HPDE6-E6E7 (cell line): ENCODE measurements at regions not wholly inside any gene's neighbourhood (a gene's known extent, or its start where the extent isn't known, plus 50 kb on each side); places are given as distances from the start of the nearest gene placed in this dataset.
A peak's percentile ranks its signal among the peaks of the same experiment; 100 is the strongest.

ENCODE experiments used
- DNase-seq: peaks from one replicate; pipeline ENCODE4 v3.0.0; 2011; ENCODE audit warnings: missing footprints; ENCODE audit errors: extremely low spot score

- no peak for DNase-seq
These were observed 189.3 kb downstream of the TRIM27 start for GRCh38 chr6:28734443-28734959.

- no peak for DNase-seq
These were observed 187.7 kb downstream of the TRIM27 start for GRCh38 chr6:28736121-28736520.

GRCh38 chr6:28737750-28738395 lies 185.9 kb downstream of the TRIM27 start:
- no peak for DNase-seq

- DNase-seq = no peak
These were observed 185.4 kb downstream of the TRIM27 start for GRCh38 chr6:28738396-28738765.

GRCh38 chr6:28741363-28741762 lies 182.4 kb downstream of the TRIM27 start:
- DNase-seq = no peak

- peak; percentile 57 for DNase-seq
These were observed 181.0 kb downstream of the TRIM27 start for GRCh38 chr6:28742668-28743270.

GRCh38 chr6:28743271-28743789 lies 180.5 kb downstream of the TRIM27 start:
- DNase-seq = no peak

GRCh38 chr6:28747083-28747630 lies 176.6 kb downstream of the TRIM27 start:
- no peak for DNase-seq

GRCh38 chr6:28747631-28748157 lies 176.1 kb downstream of the TRIM27 start:
- DNase-seq = peak; percentile 72

GRCh38 chr6:28748192-28748591 lies 175.6 kb downstream of the TRIM27 start:
- no peak for DNase-seq

GRCh38 chr6:28750926-28751458 lies 172.8 kb downstream of the TRIM27 start:
- DNase-seq = no peak

- DNase-seq = no peak
These were observed 172.3 kb downstream of the TRIM27 start for GRCh38 chr6:28751514-28751913.

- DNase-seq = no peak
These were observed 171.8 kb downstream of the TRIM27 start for GRCh38 chr6:28751963-28752350.

- DNase-seq = peak; percentile 44
These were observed 166.2 kb downstream of the TRIM27 start for GRCh38 chr6:28757429-28758045.

- DNase-seq = peak; percentile 38
These were observed 165.6 kb downstream of the TRIM27 start for GRCh38 chr6:28758046-28758817.

GRCh38 chr6:28758818-28759235 lies 165.0 kb downstream of the TRIM27 start:
- no peak for DNase-seq

- no peak for DNase-seq
These were observed 159.6 kb downstream of the TRIM27 start for GRCh38 chr6:28764014-28764723.

- no peak for DNase-seq
These were observed 159.0 kb downstream of the TRIM27 start for GRCh38 chr6:28764761-28765282.

- DNase-seq = no peak
These were observed 157.8 kb downstream of the TRIM27 start for GRCh38 chr6:28765978-28766351.

- DNase-seq = no peak
These were observed 157.4 kb downstream of the TRIM27 start for GRCh38 chr6:28766426-28766825.
